Activated B cell treated with CpG ODN at 0.5 μM for 24 hours (primary cell): ENCODE measurements at regions not wholly inside any gene's neighbourhood (a gene's known extent, or its start where the extent isn't known, plus 50 kb on each side); places are given as distances from the start of the nearest gene placed in this dataset.
"Not testable (repeated sequence)": the region's sequence is repeated elsewhere in the genome, so short reads cannot be mapped to it uniquely, and the experiment has no call there.

Experiments used
- ATAC-seq: fragments of 200-7000 bp; cut with Tn5 transposase; one replicate; pipeline ENCODE4 v1.10.0; 2021; ENCODE audit warnings: low read depth, mild to moderate bottlenecking, moderate library complexity
- CTCF ChIA-PET: fragments of 350-600 bp; sonication (Branson Sonifier 250); formaldehyde crosslinking; loops from one replicate; lab custom pipeline; 2021; ENCODE audit warnings: antibody characterized with exemption; lab: Charles Lee
- POLR2A ChIA-PET: fragments of 350-600 bp; sonication (Branson Sonifier 250); formaldehyde crosslinking; loops from one replicate; lab custom pipeline; 2021; ENCODE audit warnings: antibody characterized with exemption; lab: Charles Lee
- DNase-seq: peaks from one replicate; pipeline ENCODE4 v3.0.0; 2022
- H3K27ac Mint-ChIP-seq: one replicate; pipeline ENCODE4 v1.8.0; 2020; ENCODE audit warnings: mixed read lengths
- H3K27me3 Mint-ChIP-seq: one replicate; pipeline ENCODE4 v1.8.0; 2021; ENCODE audit warnings: mixed read lengths
- H3K36me3 Mint-ChIP-seq: one replicate; pipeline ENCODE4 v1.8.0; 2021; ENCODE audit warnings: low read depth, mixed read lengths
- H3K4me1 Mint-ChIP-seq: one replicate; pipeline ENCODE4 v1.8.0; 2021; ENCODE audit warnings: mixed read lengths
- H3K4me3 Mint-ChIP-seq: one replicate; pipeline ENCODE4 v1.8.0; 2020; ENCODE audit warnings: mild to moderate bottlenecking, mixed read lengths
- H3K9me3 Mint-ChIP-seq: one replicate; pipeline ENCODE4 v1.8.0; 2020; ENCODE audit warnings: mixed read lengths
- CTCF ChIP-seq: fragments of 200-600 bp; IDR thresholded peaks from one replicate; pipeline ENCODE4 v1.8.0; 2022; ENCODE audit warnings: antibody characterized with exemption, mild to moderate bottlenecking
- intact Hi-C: fragments of 100-400 bp; cut with micrococcal nuclease; formaldehyde crosslinking; loops from one replicate; pipeline ENCODE4 v1.15.1; 2024

GRCh38 chr10:83515001-83515400, 624.3 kb upstream of the GHITM start:
- DNase-seq = no peak
- POLR2A ChIA-PET = no interaction called here
- CTCF ChIA-PET = no interaction called here
- Mint-ChIP-seq H3K9me3 (peaks cover 10% of the 10 kb centered on the region), H3K4me1 (no peaks in the 10 kb centered on the region), H3K27ac (no peak overlapping the region), H3K27me3 (no peaks in the 10 kb centered on the region), H3K36me3 (no peaks in the 10 kb centered on the region), H3K4me3 (no peak overlapping the region)
- ATAC-seq = no peak
- no peak for TF ChIP-seq CTCF
- intact Hi-C loops = no loop called here

GRCh38 chr10:83516788-83517187, 622.5 kb upstream of the GHITM start:
- ChIA-PET CTCF (no interaction called here), POLR2A (no interaction called here)
- Mint-ChIP-seq H3K27ac (no peak overlapping the region), H3K36me3 (no peaks in the 10 kb centered on the region), H3K4me1 (no peaks in the 10 kb centered on the region), H3K27me3 (no peaks in the 10 kb centered on the region), H3K4me3 (no peak overlapping the region), H3K9me3 (peaks cover 6% of the 10 kb centered on the region)
- DNase-seq (no peak), ATAC-seq (no peak)
- no peak for TF ChIP-seq CTCF
- intact Hi-C loops = no loop called here

- no peaks in the 10 kb centered on the region for H3K36me3 Mint-ChIP-seq
- intact Hi-C loops = no loop called here
- H3K9me3 Mint-ChIP-seq = peaks cover 9% of the 10 kb centered on the region
- ATAC-seq = no peak
- no peak overlapping the region for H3K27ac Mint-ChIP-seq
- no peak for DNase-seq
- ChIA-PET POLR2A (no interaction called here), CTCF (no interaction called here)
- H3K4me1 Mint-ChIP-seq = no peaks in the 10 kb centered on the region
- no peak for TF ChIP-seq CTCF
- no peak overlapping the region for H3K4me3 Mint-ChIP-seq
- no peaks in the 10 kb centered on the region for H3K27me3 Mint-ChIP-seq
Observed at GRCh38 chr10:83517456-83517855, 621.9 kb upstream of the GHITM start.

- no peak overlapping the region for H3K4me3 Mint-ChIP-seq
- POLR2A ChIA-PET = no interaction called here
- no peaks in the 10 kb centered on the region for H3K27me3 Mint-ChIP-seq
- ATAC-seq = no peak
- CTCF ChIA-PET = no interaction called here
- intact Hi-C loops = no loop called here
- no peaks in the 10 kb centered on the region for H3K4me1 Mint-ChIP-seq
- TF ChIP-seq CTCF = no peak
- H3K27ac Mint-ChIP-seq = no peak overlapping the region
- peaks cover 5% of the 10 kb centered on the region for H3K9me3 Mint-ChIP-seq
- no peak for DNase-seq
- no peaks in the 10 kb centered on the region for H3K36me3 Mint-ChIP-seq
Observed at GRCh38 chr10:83518779-83519178, 620.5 kb upstream of the GHITM start.

GRCh38 chr10:83520386-83520785, 618.9 kb upstream of the GHITM start:
- intact Hi-C loops, H3K4me1 Mint-ChIP-seq, H3K36me3 Mint-ChIP-seq, H3K27ac Mint-ChIP-seq, DNase-seq, H3K4me3 Mint-ChIP-seq, H3K9me3 Mint-ChIP-seq, CTCF ChIA-PET, H3K27me3 Mint-ChIP-seq, POLR2A ChIA-PET, ATAC-seq: not testable (repeated sequence)

- Mint-ChIP-seq H3K9me3 (peaks cover 5% of the 10 kb centered on the region), H3K36me3 (no peaks in the 10 kb centered on the region), H3K27me3 (no peaks in the 10 kb centered on the region), H3K4me1 (no peaks in the 10 kb centered on the region), H3K4me3 (no peak overlapping the region), H3K27ac (no peak overlapping the region)
- intact Hi-C loops = no loop called here
- ChIA-PET POLR2A (no interaction called here), CTCF (no interaction called here)
- TF ChIP-seq CTCF = no peak
- ATAC-seq (no peak), DNase-seq (no peak)
Observed at GRCh38 chr10:83522456-83522855, 616.9 kb upstream of the GHITM start.
